ENCODE measurements at regions not wholly inside any gene's neighbourhood (a gene's known extent, or its start where the extent isn't known, plus 50 kb on each side); places are given as distances from the start of the nearest gene placed in this dataset.

DNA sequence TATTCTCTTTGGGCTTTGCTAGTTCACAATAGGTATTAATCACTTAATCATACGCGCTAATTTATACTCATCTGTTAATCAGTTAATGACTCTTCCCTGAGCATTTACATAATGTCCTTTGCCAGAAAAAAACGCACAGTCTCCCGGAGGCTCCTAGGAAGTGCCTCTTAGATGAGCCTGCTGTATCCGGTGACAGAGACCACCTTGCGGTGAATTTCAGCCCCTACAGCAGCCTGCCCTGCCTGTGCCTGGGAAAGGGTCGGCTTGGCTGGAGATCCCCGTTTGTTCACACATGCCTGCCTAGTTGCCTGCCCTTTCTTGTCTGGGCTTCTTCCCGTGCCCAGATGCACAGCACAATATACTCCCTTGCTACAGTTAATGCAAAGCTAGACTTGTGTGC is 152.9 kb downstream of the ZBTB18 start:
- Histone ChIP-seq H3K79me1 (replicated peaks; ENCODE audit: low read length, poor library complexity, severe bottlenecking) (no peaks in the 10 kb centered on the region), H3K27ac (ENCODE audit: low read length, poor library complexity, severe bottlenecking) (no peak overlapping the region), H3K36me3 (ENCODE audit: control insufficient read depth in 1 of 2, insufficient read depth in 2 of 2, low read depth in 1 of 2, low read length in 2 of 2) (no peaks in the 10 kb centered on the region), H2BK12ac (ENCODE audit: low read length in 2 of 2) (no peak overlapping the region), H4K91ac (ENCODE audit: low read length) (no peak overlapping the region), H2AK5ac (ENCODE audit: low read length, severe bottlenecking) (no peak overlapping the region), H3K4me1 (ENCODE audit: control insufficient read depth, insufficient read depth, low read depth, low read length) (peaks cover 2% of the 10 kb centered on the region), H2BK15ac (ENCODE audit: low read depth, poor library complexity, severe bottlenecking) (no peak overlapping the region), H3K9me3 (ENCODE audit: control insufficient read depth, low read length) (no peaks in the 10 kb centered on the region), H4K8ac (ENCODE audit: low read length) (no peak overlapping the region), H2BK120ac (ENCODE audit: low read depth, low read length) (no peak overlapping the region), H2BK5ac (ENCODE audit: low read depth, low read length, poor library complexity, severe bottlenecking) (no peak overlapping the region), H3K23ac (ENCODE audit: low read length in 2 of 2) (no peak overlapping the region), H3K4me3 (ENCODE audit: insufficient read depth in 1 of 2, low read depth in 1 of 2, low read length in 2 of 2) (no peak overlapping the region), H2AFZ (ENCODE audit: low read depth, low read length) (no peak overlapping the region), H3K4me2 (ENCODE audit: low read length, poor library complexity, severe bottlenecking) (no peak overlapping the region), H3K18ac (ENCODE audit: low read depth in 1 of 2, low read length in 2 of 2) (no peak overlapping the region), H3K14ac (ENCODE audit: low read length in 2 of 2) (no peak overlapping the region), H3K4ac (ENCODE audit: low read depth in 1 of 2, low read length in 2 of 2) (no peak overlapping the region), H3K27me3 (ENCODE audit: control insufficient read depth in 1 of 2, insufficient read depth in 1 of 2, low read length in 2 of 2) (peaks cover 0 to 22% of the 10 kb centered on the region in 2 experiments), H3K9ac (ENCODE audit: low read length) (no peak overlapping the region)
- 83% methylated on average over 8 of the region's 9 CpGs for WGBS
- no peak for DNase-seq

DNA sequence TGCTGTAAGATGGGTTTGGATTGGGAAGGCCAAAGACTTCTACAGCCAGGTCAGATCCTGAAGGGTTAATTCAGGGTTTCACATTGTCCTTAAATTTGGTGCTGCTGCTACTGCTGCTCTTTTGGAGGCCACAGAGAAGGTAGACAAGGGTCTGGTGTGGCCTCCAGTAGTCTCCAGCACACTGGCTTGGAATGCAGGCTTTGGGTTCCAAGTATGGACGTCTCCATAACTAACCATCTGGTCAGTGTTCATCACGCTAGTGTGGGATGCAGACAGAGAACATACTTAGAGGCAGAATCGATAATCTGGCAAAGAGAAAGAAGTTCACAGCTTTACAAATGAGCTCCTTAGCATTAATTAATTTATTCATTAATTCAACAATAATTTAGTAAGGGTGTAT is 154.1 kb downstream of the ZBTB18 start:
- Histone ChIP-seq H3K9me3 (ENCODE audit: control insufficient read depth, low read length) (no peaks in the 10 kb centered on the region), H2BK15ac (ENCODE audit: low read depth, poor library complexity, severe bottlenecking) (no peak overlapping the region), H3K4me1 (ENCODE audit: control insufficient read depth, insufficient read depth, low read depth, low read length) (peaks cover 2% of the 10 kb centered on the region), H3K4ac (ENCODE audit: low read depth in 1 of 2, low read length in 2 of 2) (no peak overlapping the region), H3K4me2 (ENCODE audit: low read length, poor library complexity, severe bottlenecking) (no peak overlapping the region), H3K27ac (ENCODE audit: low read length, poor library complexity, severe bottlenecking) (no peak overlapping the region), H3K9ac (ENCODE audit: low read length) (no peak overlapping the region), H4K91ac (ENCODE audit: low read length) (no peak overlapping the region), H2AK5ac (ENCODE audit: low read length, severe bottlenecking) (no peak overlapping the region), H3K23ac (ENCODE audit: low read length in 2 of 2) (no peak overlapping the region), H3K18ac (ENCODE audit: low read depth in 1 of 2, low read length in 2 of 2) (no peak overlapping the region), H2BK120ac (ENCODE audit: low read depth, low read length) (no peak overlapping the region), H3K79me1 (replicated peaks; ENCODE audit: low read length, poor library complexity, severe bottlenecking) (no peaks in the 10 kb centered on the region), H3K14ac (ENCODE audit: low read length in 2 of 2) (no peak overlapping the region), H2BK5ac (ENCODE audit: low read depth, low read length, poor library complexity, severe bottlenecking) (no peak overlapping the region), H3K4me3 (ENCODE audit: insufficient read depth in 1 of 2, low read depth in 1 of 2, low read length in 2 of 2) (no peak overlapping the region), H3K36me3 (ENCODE audit: control insufficient read depth in 1 of 2, insufficient read depth in 2 of 2, low read depth in 1 of 2, low read length in 2 of 2) (no peaks in the 10 kb centered on the region), H4K8ac (ENCODE audit: low read length) (no peak overlapping the region), H2BK12ac (ENCODE audit: low read length in 2 of 2) (no peak overlapping the region), H2AFZ (ENCODE audit: low read depth, low read length) (no peak overlapping the region), H3K27me3 (ENCODE audit: control insufficient read depth in 1 of 2, insufficient read depth in 1 of 2, low read length in 2 of 2) (peaks cover 0 to 20% of the 10 kb centered on the region in 2 experiments)
- WGBS, result 88% methylated on average over 2 of the region's 3 CpGs
- no peak for DNase-seq

GRCh38 chr1:244205906-244206305 is 154.8 kb downstream of the ZBTB18 start:
- 89% methylated on average over 1 of the region's 3 CpGs for WGBS
- Histone ChIP-seq H3K4me1 (ENCODE audit: control insufficient read depth, insufficient read depth, low read depth, low read length) (peaks cover 2% of the 10 kb centered on the region), H3K14ac (ENCODE audit: low read length in 2 of 2) (no peak overlapping the region), H3K4ac (ENCODE audit: low read depth in 1 of 2, low read length in 2 of 2) (no peak overlapping the region), H3K18ac (ENCODE audit: low read depth in 1 of 2, low read length in 2 of 2) (no peak overlapping the region), H3K9ac (ENCODE audit: low read length) (no peak overlapping the region), H3K27ac (ENCODE audit: low read length, poor library complexity, severe bottlenecking) (no peak overlapping the region), H3K4me3 (ENCODE audit: insufficient read depth in 1 of 2, low read depth in 1 of 2, low read length in 2 of 2) (no peak overlapping the region), H3K27me3 (ENCODE audit: control insufficient read depth in 1 of 2, insufficient read depth in 1 of 2, low read length in 2 of 2) (peaks cover 0 to 14% of the 10 kb centered on the region in 2 experiments), H2BK5ac (ENCODE audit: low read depth, low read length, poor library complexity, severe bottlenecking) (no peak overlapping the region), H3K4me2 (ENCODE audit: low read length, poor library complexity, severe bottlenecking) (no peak overlapping the region), H2BK15ac (ENCODE audit: low read depth, poor library complexity, severe bottlenecking) (no peak overlapping the region), H4K8ac (ENCODE audit: low read length) (no peak overlapping the region), H2BK120ac (ENCODE audit: low read depth, low read length) (no peak overlapping the region), H3K9me3 (ENCODE audit: control insufficient read depth, low read length) (no peaks in the 10 kb centered on the region), H3K36me3 (ENCODE audit: control insufficient read depth in 1 of 2, insufficient read depth in 2 of 2, low read depth in 1 of 2, low read length in 2 of 2) (no peaks in the 10 kb centered on the region), H2AFZ (ENCODE audit: low read depth, low read length) (no peak overlapping the region), H2AK5ac (ENCODE audit: low read length, severe bottlenecking) (no peak overlapping the region), H2BK12ac (ENCODE audit: low read length in 2 of 2) (no peak overlapping the region), H4K91ac (ENCODE audit: low read length) (no peak overlapping the region), H3K79me1 (replicated peaks; ENCODE audit: low read length, poor library complexity, severe bottlenecking) (no peaks in the 10 kb centered on the region), H3K23ac (ENCODE audit: low read length in 2 of 2) (no peak overlapping the region)
- DNase-seq, result no peak

DNA sequence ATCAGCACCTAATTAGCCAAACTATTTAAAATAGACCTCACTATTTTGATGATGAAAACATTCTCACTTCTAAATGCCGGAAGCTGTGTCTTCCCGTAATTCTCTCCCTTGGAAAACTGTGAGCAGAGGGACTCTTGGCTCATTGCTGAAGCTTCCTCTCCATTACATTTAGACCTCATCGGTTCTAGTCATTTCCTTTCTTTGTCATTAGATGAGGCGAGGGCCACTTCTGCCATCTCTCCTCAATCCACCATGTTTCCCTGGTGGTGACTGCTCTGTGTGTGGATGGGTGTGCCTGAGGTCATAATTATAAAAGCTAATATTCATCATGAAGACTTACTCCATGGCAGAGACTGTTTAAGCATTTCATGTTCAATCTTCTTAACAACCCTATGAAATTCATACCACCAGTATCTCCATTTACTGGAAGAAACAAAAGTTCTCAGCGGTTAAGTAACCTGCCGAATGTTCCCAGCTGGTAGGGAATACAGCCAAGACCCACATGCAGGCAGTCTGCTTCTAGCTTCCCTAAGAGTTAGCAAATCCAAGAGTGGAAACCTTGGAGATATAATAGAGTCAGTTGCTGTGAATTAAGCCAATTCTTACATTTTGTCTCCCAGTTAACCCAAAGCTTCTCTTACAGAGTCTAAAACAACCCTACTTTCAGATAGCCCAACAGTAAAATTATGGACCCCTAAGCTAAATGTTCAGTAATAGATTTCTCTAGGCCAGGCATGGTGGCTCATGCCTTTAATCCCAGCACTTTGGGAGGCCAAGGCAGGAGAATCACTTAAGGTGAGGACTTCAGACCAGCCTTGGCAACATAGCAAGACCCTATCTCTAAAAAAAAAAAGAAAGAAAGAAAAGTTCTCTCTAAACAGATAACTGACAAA is 156.2 kb downstream of the ZBTB18 start:
- no peak overlapping the region for H3K9ac ChIP-seq (ENCODE audit: low read length)
- no peak overlapping the region for H2AK5ac ChIP-seq (ENCODE audit: low read length, severe bottlenecking)
- peaks cover 2% of the 10 kb centered on the region for H3K4me1 ChIP-seq (ENCODE audit: control insufficient read depth, insufficient read depth, low read depth, low read length)
- no peak overlapping the region for H3K14ac ChIP-seq (ENCODE audit: low read length in 2 of 2)
- H2BK5ac ChIP-seq (ENCODE audit: low read depth, low read length, poor library complexity, severe bottlenecking), result no peak overlapping the region
- H3K79me1 ChIP-seq (replicated peaks; ENCODE audit: low read length, poor library complexity, severe bottlenecking), result no peaks in the 10 kb centered on the region
- no peak overlapping the region for H4K91ac ChIP-seq (ENCODE audit: low read length)
- H3K4me3 ChIP-seq (ENCODE audit: insufficient read depth in 1 of 2, low read depth in 1 of 2, low read length in 2 of 2), result no peak overlapping the region
- no peak overlapping the region for H3K18ac ChIP-seq (ENCODE audit: low read depth in 1 of 2, low read length in 2 of 2)
- no peak overlapping the region for H3K4ac ChIP-seq (ENCODE audit: low read depth in 1 of 2, low read length in 2 of 2)
- no peak for DNase-seq
- H3K9me3 ChIP-seq (ENCODE audit: control insufficient read depth, low read length), result no peaks in the 10 kb centered on the region
- peaks cover 0 to 14% of the 10 kb centered on the region in 2 experiments for H3K27me3 ChIP-seq (ENCODE audit: control insufficient read depth in 1 of 2, insufficient read depth in 1 of 2, low read length in 2 of 2)
- H2BK12ac ChIP-seq (ENCODE audit: low read length in 2 of 2), result no peak overlapping the region
- no peak overlapping the region for H2AFZ ChIP-seq (ENCODE audit: low read depth, low read length)
- WGBS, result 97% methylated on average over 4 of the region's 6 CpGs
- no peak overlapping the region for H4K8ac ChIP-seq (ENCODE audit: low read length)
- no peak overlapping the region for H3K4me2 ChIP-seq (ENCODE audit: low read length, poor library complexity, severe bottlenecking)
- H2BK15ac ChIP-seq (ENCODE audit: low read depth, poor library complexity, severe bottlenecking), result no peak overlapping the region
- no peak overlapping the region for H3K27ac ChIP-seq (ENCODE audit: low read length, poor library complexity, severe bottlenecking)
- H3K23ac ChIP-seq (ENCODE audit: low read length in 2 of 2), result no peak overlapping the region
- no peak overlapping the region for H2BK120ac ChIP-seq (ENCODE audit: low read depth, low read length)
- no peaks in the 10 kb centered on the region for H3K36me3 ChIP-seq (ENCODE audit: control insufficient read depth in 1 of 2, insufficient read depth in 2 of 2, low read depth in 1 of 2, low read length in 2 of 2)

Data from mesenchymal stem cell (in vitro differentiated cells and primary cell).